Esophagus muscularis mucosa (tissue), 4 donors: ENCODE measurements at regions not wholly inside any gene's neighbourhood (a gene's known extent, or its start where the extent isn't known, plus 50 kb on each side); places are given as distances from the start of the nearest gene placed in this dataset.

Experiments
- DNase-seq: peaks from one replicate; pipeline ENCODE4 v3.0.0-alpha.2; 2017; ENCODE audit errors: extremely low spot score
- H3K27ac ChIP-seq, 4 donors: fragments of 200-600 bp; sonication (generic); replicated peaks in 1 of 4; 1 replicate in 3 of 4; 2 replicates in 1 of 4; pipeline ENCODE4 v1.5.1; 2016 to 2019; ENCODE audit warnings: mild to moderate bottlenecking in 1 of 4
- H3K27me3 ChIP-seq, 4 donors: fragments of 200-600 bp; sonication (generic); one replicate each; pipeline versions ENCODE4 v1.5.1 to v1.6.0; 2016 to 2019
- H3K36me3 ChIP-seq, 4 donors: fragments of 200-600 bp; sonication (generic); one replicate each; pipeline ENCODE4 v1.5.1; 2016 to 2019
- H3K4me1 ChIP-seq, 4 donors: fragments of 200-600 bp; sonication (generic); one replicate each; pipeline ENCODE4 v1.5.1; 2016 to 2019
- H3K4me3 ChIP-seq, 4 donors: fragments of 200-600 bp; sonication (generic); 1 replicate in 2 of 4; 2 replicates in 2 of 4; pipeline ENCODE4 v1.5.1; 2016 to 2019; ENCODE audit warnings: mild to moderate bottlenecking in 4 of 4, moderate library complexity in 1 of 4
- H3K9me3 ChIP-seq, 4 donors: fragments of 200-600 bp; sonication (generic); 1 replicate in 3 of 4; 2 replicates in 1 of 4; pipeline ENCODE4 v1.5.1; 2016 to 2019
- EP300 ChIP-seq: sonication (generic); formaldehyde crosslinking; IDR thresholded peaks from one replicate; pipeline ENCODE4 v1.6.1; 2017; ENCODE audit warnings: antibody characterized with exemption
- POLR2A ChIP-seq: fragments of 450-650 bp; IDR thresholded peaks from one replicate; pipeline ENCODE4 v1.6.1; 2017; ENCODE audit warnings: antibody characterized with exemption, moderate library complexity, mild to moderate bottlenecking, low read depth
- POLR2AphosphoS5 ChIP-seq, 2 donors: sonication (generic); formaldehyde crosslinking; IDR thresholded peaks; one replicate each; pipeline ENCODE4 v1.6.1; 2017; ENCODE audit warnings: antibody characterized with exemption in 2 of 2
- WGBS: methylation state at CpG from one replicate; pipeline ENCODE4 v1.1.5; 2018; 5-methylcytosine and 5-hydroxymethylcytosine counted together
- intact Hi-C: fragments of 100-400 bp; cut with DNase I; formaldehyde crosslinking; loops from one replicate; pipeline ENCODE4 v1.15.1; 2023
- TF ChIP-seq, protein P1 (sequence below), 3 experiments: fragments of 200-600 bp in 2 of 3; fragments of 450-650 bp in 1 of 3; sonication (generic) in 2 of 3; IDR thresholded peaks; one replicate each; pipeline ENCODE4 v1.5.1; 2017 to 2019; ENCODE audit warnings: antibody characterized with exemption in 3 of 3, mild to moderate bottlenecking in 2 of 3, moderate library complexity in 1 of 3

DNA sequence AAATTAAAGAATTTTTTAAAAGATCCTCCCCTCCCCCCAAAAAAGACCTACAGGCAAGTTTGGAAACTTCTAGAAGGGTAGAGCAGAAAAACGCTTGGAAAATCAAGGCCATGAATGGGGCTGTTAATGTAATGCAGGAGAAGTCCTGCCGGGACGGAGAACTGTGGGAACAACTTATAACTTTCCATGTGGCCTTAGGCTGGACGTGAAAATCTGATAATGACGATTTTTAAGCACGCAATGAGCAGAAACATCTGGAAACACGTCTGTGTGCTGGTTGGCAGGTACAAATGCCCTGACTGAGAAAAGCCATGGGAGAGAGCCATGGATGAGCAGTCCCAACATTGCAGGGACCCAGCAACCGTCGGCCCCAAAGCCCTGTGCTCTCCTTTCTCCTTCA is 198.7 kb upstream of the RREB1 start:
- Histone ChIP-seq H3K27me3 (peaks cover 0 to 4% (median 0%) of the 10 kb centered on the region in 4 donors), H3K4me3 (no peak overlapping the region), H3K36me3 (no peaks in the 10 kb centered on the region), H3K27ac (no peak overlapping the region), H3K4me1 (peaks cover 0 to 17% (median 13%) of the 10 kb centered on the region in 4 donors), H3K9me3 (no peaks in the 10 kb centered on the region)
- intact Hi-C loops = no loop called here
- WGBS = 77% methylated on average over 9 of the region's 9 CpGs
- DNase-seq = no peak
- TF ChIP-seq EP300 (no peak), POLR2A (no peak), POLR2AphosphoS5 (IDR thresholded peaks at IDR 0.05) (no peak)
- TF ChIP-seq, protein P1, sequence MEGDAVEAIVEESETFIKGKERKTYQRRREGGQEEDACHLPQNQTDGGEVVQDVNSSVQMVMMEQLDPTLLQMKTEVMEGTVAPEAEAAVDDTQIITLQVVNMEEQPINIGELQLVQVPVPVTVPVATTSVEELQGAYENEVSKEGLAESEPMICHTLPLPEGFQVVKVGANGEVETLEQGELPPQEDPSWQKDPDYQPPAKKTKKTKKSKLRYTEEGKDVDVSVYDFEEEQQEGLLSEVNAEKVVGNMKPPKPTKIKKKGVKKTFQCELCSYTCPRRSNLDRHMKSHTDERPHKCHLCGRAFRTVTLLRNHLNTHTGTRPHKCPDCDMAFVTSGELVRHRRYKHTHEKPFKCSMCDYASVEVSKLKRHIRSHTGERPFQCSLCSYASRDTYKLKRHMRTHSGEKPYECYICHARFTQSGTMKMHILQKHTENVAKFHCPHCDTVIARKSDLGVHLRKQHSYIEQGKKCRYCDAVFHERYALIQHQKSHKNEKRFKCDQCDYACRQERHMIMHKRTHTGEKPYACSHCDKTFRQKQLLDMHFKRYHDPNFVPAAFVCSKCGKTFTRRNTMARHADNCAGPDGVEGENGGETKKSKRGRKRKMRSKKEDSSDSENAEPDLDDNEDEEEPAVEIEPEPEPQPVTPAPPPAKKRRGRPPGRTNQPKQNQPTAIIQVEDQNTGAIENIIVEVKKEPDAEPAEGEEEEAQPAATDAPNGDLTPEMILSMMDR (IDR thresholded peaks at IDR 0.05) = no peak

DNA sequence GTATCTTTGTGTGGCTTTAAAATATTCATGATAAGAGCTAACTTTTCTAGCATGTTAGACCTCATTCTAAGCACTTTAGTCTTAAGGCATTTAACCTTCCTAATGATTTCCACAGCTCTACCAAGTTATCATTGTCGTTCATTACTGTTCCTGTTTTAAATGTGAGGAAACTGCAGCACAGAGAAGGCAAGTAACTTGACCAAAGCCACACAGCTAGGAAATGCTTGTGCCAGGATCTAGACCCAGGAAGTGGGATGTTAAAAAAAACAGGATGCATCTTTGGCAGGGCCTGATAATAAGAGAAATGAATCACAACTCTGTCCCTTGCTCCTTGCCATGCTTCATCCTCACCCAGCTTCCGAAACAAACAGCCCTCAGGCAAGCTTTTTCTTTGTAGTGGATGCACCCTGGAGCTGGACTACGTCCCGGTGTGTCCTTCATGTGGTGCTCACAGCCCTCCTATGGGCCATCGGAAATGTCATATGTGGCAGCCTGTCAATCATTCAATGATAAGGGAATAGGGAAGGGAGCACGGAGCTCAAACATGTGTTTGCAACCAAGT is 196.9 kb upstream of the RREB1 start:
- H3K27me3 ChIP-seq = peaks cover 0 to 4% (median 0%) of the 10 kb centered on the region in 4 donors
- DNase-seq = no peak
- H3K4me3 ChIP-seq = no peak overlapping the region
- peaks cover 4 to 28% (median 24%) of the 10 kb centered on the region in 4 donors for H3K4me1 ChIP-seq
- intact Hi-C loops = loop anchor here (10.0 kb wide), 1 partner anchor 334 kb away; no protein-coding TSS in a partner anchor
- no peaks in the 10 kb centered on the region for H3K36me3 ChIP-seq
- no peaks in the 10 kb centered on the region for H3K9me3 ChIP-seq
- TF ChIP-seq, protein P1 (IDR thresholded peaks at IDR 0.05) = no peak
- H3K27ac ChIP-seq = no peak overlapping the region
- WGBS = 89% methylated on average over 6 of the region's 6 CpGs

DNA sequence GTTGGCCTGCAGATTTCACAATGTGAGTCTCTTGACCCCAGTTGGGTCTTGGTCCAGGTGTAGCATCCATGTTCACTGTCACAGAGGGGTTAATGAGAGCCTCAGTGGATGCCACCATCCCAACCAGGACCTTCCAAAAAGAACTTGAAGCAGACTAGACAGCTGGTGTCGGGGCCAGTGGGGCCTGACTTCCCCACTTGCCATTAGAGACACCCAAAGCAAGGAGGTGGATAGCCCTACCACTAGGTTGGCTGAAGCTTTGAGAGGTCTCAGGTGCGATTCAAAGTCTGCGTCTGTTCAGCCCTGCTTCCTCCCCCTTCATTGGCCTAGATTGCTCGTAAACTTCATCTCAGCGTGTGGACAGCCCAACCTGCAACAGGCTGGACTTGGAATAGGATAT is 196.4 kb upstream of the RREB1 start:
- WGBS = 95% methylated on average over 5 of the region's 5 CpGs
- H3K27ac ChIP-seq = no peak overlapping the region
- no peak overlapping the region for H3K4me3 ChIP-seq
- H3K9me3 ChIP-seq = no peaks in the 10 kb centered on the region
- no peak for DNase-seq
- peaks cover 0 to 4% (median 0%) of the 10 kb centered on the region in 4 donors for H3K27me3 ChIP-seq
- intact Hi-C loops = loop anchor here (10.0 kb wide), 1 partner anchor 333 kb away; no protein-coding TSS in a partner anchor
- H3K4me1 ChIP-seq = peaks cover 10 to 33% (median 30%) of the 10 kb centered on the region in 4 donors
- TF ChIP-seq POLR2A (no peak), EP300 (no peak), POLR2AphosphoS5 (IDR thresholded peaks at IDR 0.05) (no peak)
- TF ChIP-seq, protein P1 (IDR thresholded peaks at IDR 0.05) = no peak
- no peaks in the 10 kb centered on the region for H3K36me3 ChIP-seq

DNA sequence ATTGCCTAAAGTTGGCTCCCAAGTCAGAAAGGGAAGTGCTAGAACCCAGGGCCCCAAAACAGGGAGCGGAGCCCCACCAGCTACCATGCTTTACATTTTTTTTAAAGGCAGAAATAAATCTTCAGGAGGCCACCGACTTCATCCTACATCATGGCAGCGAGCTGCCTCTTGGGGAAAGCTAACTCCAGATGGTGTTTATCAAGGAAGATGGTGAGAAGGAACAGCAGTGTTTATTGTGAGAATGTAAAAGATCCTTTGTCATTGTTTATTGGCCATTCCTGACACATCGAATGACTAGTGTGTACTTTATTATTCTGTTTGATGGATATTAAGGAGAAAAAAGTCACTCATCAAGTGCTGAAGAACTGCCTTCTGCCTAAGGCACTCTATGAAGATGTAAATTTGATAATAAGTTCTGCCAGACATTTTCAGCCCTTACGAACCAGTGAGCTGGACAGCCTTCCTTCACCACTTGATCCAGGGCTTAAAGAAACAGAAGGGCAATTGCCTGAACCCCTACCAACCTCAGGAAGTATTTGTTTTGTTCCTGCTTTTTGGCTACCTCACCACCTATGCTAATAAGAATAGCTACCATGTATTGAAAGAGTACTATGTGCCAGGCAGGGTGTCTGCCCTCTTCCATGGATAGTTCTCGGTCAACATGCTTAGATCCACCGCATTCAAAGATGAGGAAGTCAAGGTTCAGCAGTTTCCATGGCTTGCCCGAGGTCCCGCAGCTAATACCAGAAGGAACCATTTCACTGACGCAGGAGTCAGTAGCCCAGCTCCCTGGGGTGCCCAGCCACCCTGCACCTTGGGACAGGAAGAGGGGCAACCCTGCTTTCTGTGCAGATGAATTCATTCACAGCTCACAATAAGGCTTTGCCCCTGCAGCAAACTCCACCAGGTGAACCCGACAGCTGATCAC is 194.7 kb upstream of the RREB1 start:
- 64% methylated on average over 11 of the region's 11 CpGs for WGBS
- no peak for DNase-seq
- intact Hi-C loops = loop anchor here (10.0 kb wide), 1 partner anchor 332 kb away; no protein-coding TSS in a partner anchor
- TF ChIP-seq, protein P1 (IDR thresholded peaks at IDR 0.05) = no peak
- TF ChIP-seq EP300 = no peak
- no peak for TF ChIP-seq POLR2A
- no peak for TF ChIP-seq POLR2AphosphoS5 (IDR thresholded peaks at IDR 0.05)
- no peaks in the 10 kb centered on the region for H3K36me3 ChIP-seq
- peaks cover 0 to 4% (median 0%) of the 10 kb centered on the region in 4 donors for H3K27me3 ChIP-seq
- H3K27ac ChIP-seq = no peak overlapping the region
- peaks cover 16 to 40% (median 35%) of the 10 kb centered on the region in 4 donors for H3K4me1 ChIP-seq
- H3K4me3 ChIP-seq = no peak overlapping the region
- no peaks in the 10 kb centered on the region for H3K9me3 ChIP-seq
